ENCODE measurements at regions not wholly inside any gene's neighbourhood (a gene's known extent, or its start where the extent isn't known, plus 50 kb on each side); places are given as distances from the start of the nearest gene placed in this dataset.
A peak's percentile ranks its signal among the peaks of the same experiment; 100 is the strongest.

GRCh38 chr2:72004201-72004915 is 143.3 kb downstream of the CYP26B1 start:
- TF ChIP-seq CTCF (IDR thresholded peaks at IDR 0.05) (no peak), POLR2AphosphoS5 (IDR thresholded peaks at IDR 0.05) (no peak), POLR2A (IDR thresholded peaks at IDR 0.05) (no peak)
- H3K27ac ChIP-seq: no peak overlapping the region
- DNase-seq (ENCODE audit: low spot score): no peak
- no peaks in the 10 kb centered on the region for H3K4me1 ChIP-seq (replicated peaks)
- no peaks in the 10 kb centered on the region for H3K36me3 ChIP-seq
- WGBS: 93% methylated on average over 7 of the region's 7 CpGs
- H3K4me3 ChIP-seq: no peak overlapping the region
- no peaks in the 10 kb centered on the region for H3K9me3 ChIP-seq
- no peaks in the 10 kb centered on the region for H3K27me3 ChIP-seq (replicated peaks; ENCODE audit: insufficient read depth)
- intact Hi-C loops (cut with DNase I): no loop called here

- no peaks in the 10 kb centered on the region for H3K36me3 ChIP-seq
- 88% methylated on average over 3 of the region's 3 CpGs for WGBS
- TF ChIP-seq POLR2AphosphoS5 (IDR thresholded peaks at IDR 0.05): no peak
- TF ChIP-seq CTCF (IDR thresholded peaks at IDR 0.05): no peak
- TF ChIP-seq POLR2A (IDR thresholded peaks at IDR 0.05): no peak
- no peak for DNase-seq (ENCODE audit: low spot score)
- H3K27me3 ChIP-seq (replicated peaks; ENCODE audit: insufficient read depth): no peaks in the 10 kb centered on the region
- no peaks in the 10 kb centered on the region for H3K9me3 ChIP-seq
- no peak overlapping the region for H3K27ac ChIP-seq
- H3K4me3 ChIP-seq: no peak overlapping the region
- H3K4me1 ChIP-seq (replicated peaks): no peaks in the 10 kb centered on the region
- intact Hi-C loops (cut with DNase I): no loop called here
These were observed 143.9 kb downstream of the CYP26B1 start for GRCh38 chr2:72003796-72004195.

GRCh38 chr2:72003124-72003523 is 144.5 kb downstream of the CYP26B1 start:
- no peaks in the 10 kb centered on the region for H3K9me3 ChIP-seq
- H3K27me3 ChIP-seq (replicated peaks; ENCODE audit: insufficient read depth): no peaks in the 10 kb centered on the region
- WGBS: 95% methylated on average over 8 of the region's 8 CpGs
- H3K36me3 ChIP-seq: no peaks in the 10 kb centered on the region
- intact Hi-C loops (cut with DNase I): no loop called here
- no peak overlapping the region for H3K4me3 ChIP-seq
- TF ChIP-seq POLR2AphosphoS5 (IDR thresholded peaks at IDR 0.05): no peak
- no peak for TF ChIP-seq CTCF (IDR thresholded peaks at IDR 0.05)
- no peak for TF ChIP-seq POLR2A (IDR thresholded peaks at IDR 0.05)
- H3K4me1 ChIP-seq (replicated peaks): no peaks in the 10 kb centered on the region
- no peak overlapping the region for H3K27ac ChIP-seq
- DNase-seq (ENCODE audit: low spot score): no peak

- no peaks in the 10 kb centered on the region for H3K36me3 ChIP-seq
- TF ChIP-seq POLR2AphosphoS5 (IDR thresholded peaks at IDR 0.05) (peak; percentile 21), POLR2A (IDR thresholded peaks at IDR 0.05) (no peak)
- no peak for DNase-seq (ENCODE audit: low spot score)
- H3K9me3 ChIP-seq: no peaks in the 10 kb centered on the region
- 50% methylated on average over 9 of the region's 9 CpGs for WGBS
- H3K4me3 ChIP-seq: no peak overlapping the region
- intact Hi-C loops (cut with DNase I): no loop called here
- no peak overlapping the region for H3K27ac ChIP-seq
- H3K4me1 ChIP-seq (replicated peaks): no peaks in the 10 kb centered on the region
- no peaks in the 10 kb centered on the region for H3K27me3 ChIP-seq (replicated peaks; ENCODE audit: insufficient read depth)
These were observed 145.5 kb downstream of the CYP26B1 start for GRCh38 chr2:72001937-72002690.

GRCh38 chr2:72000110-72000509 is 147.6 kb downstream of the CYP26B1 start:
- 83% methylated on average over 7 of the region's 7 CpGs for WGBS

More at GRCh38 chr2:72000110-72000509, 147.6 kb downstream of the CYP26B1 start:
- H3K27me3 ChIP-seq (replicated peaks; ENCODE audit: insufficient read depth): no peaks in the 10 kb centered on the region
- no peaks in the 10 kb centered on the region for H3K36me3 ChIP-seq
- TF ChIP-seq POLR2A (IDR thresholded peaks at IDR 0.05) (no peak), POLR2AphosphoS5 (IDR thresholded peaks at IDR 0.05) (no peak), CTCF (IDR thresholded peaks at IDR 0.05) (no peak)
- intact Hi-C loops (cut with DNase I): no loop called here
- H3K4me3 ChIP-seq: no peak overlapping the region
- H3K9me3 ChIP-seq: no peaks in the 10 kb centered on the region
- no peak for DNase-seq (ENCODE audit: low spot score)
- H3K27ac ChIP-seq: no peak overlapping the region
- H3K4me1 ChIP-seq (replicated peaks): no peaks in the 10 kb centered on the region

Data from prostate gland (tissue), 2 donors.